CD4-positive, alpha-beta T cell (primary cell): ENCODE measurements at regions not wholly inside any gene's neighbourhood (a gene's known extent, or its start where the extent isn't known, plus 50 kb on each side); places are given as distances from the start of the nearest gene placed in this dataset.

ENCODE experiments used
- ATAC-seq: fragments of 200-7000 bp; cut with Tn5 transposase; one replicate; pipeline ENCODE4 v1.10.0; 2022; ENCODE audit warnings: mild to moderate bottlenecking; ENCODE audit not compliant: poor library complexity
- CTCF ChIA-PET: fragments of 350-600 bp; sonication (Branson Sonifier 250); formaldehyde crosslinking; loops from one replicate; lab custom pipeline; 2021; ENCODE audit warnings: antibody characterized with exemption, inconsistent platforms; lab: Charles Lee
- POLR2A ChIA-PET: fragments of 350-600 bp; sonication (Branson Sonifier 250); formaldehyde crosslinking; loops from one replicate; lab custom pipeline; 2021; ENCODE audit warnings: antibody characterized with exemption, inconsistent platforms; lab: Charles Lee
- DNase-seq, 14 experiments: peaks; one replicate each; pipeline ENCODE4 v3.0.0-alpha.2; 2013 to 2020; ENCODE audit warnings: mixed read lengths in 2 of 14
- H3K27ac ChIP-seq, 2 donors: one replicate each; pipeline versions ENCODE4 v1.5.1 to v1.7.0; 2013; ENCODE audit warnings: low read length in 2 of 2, low read depth in 1 of 2, mild to moderate bottlenecking in 1 of 2
- H3K27me3 ChIP-seq, 2 experiments: 1 replicate in 1 of 2; 2 replicates in 1 of 2; pipeline versions ENCODE4 v1.6.1 to v1.7.0; 2013; ENCODE audit warnings: low read length in 2 of 2, control low read depth in 1 of 2, mild to moderate bottlenecking in 1 of 2, moderate library complexity in 1 of 2; ENCODE audit not compliant: insufficient read depth in 2 of 2, control insufficient read depth in 1 of 2
- H3K36me3 ChIP-seq: one replicate; pipeline ENCODE4 v1.6.1; 2013; ENCODE audit warnings: low read length, control low read depth; ENCODE audit not compliant: insufficient read depth
- H3K4me1 ChIP-seq: one replicate; pipeline ENCODE4 v1.6.1; 2013; ENCODE audit warnings: low read length, control low read depth; ENCODE audit not compliant: insufficient read depth
- H3K4me3 ChIP-seq: one replicate; pipeline ENCODE4 v1.5.1; 2013; ENCODE audit warnings: mild to moderate bottlenecking, low read length, moderate library complexity
- H3K9me3 ChIP-seq, 2 experiments: 1 replicate in 1 of 2; 2 replicates in 1 of 2; pipeline versions ENCODE4 v1.6.1 to v1.7.0; 2013; ENCODE audit warnings: low read length in 2 of 2, mild to moderate bottlenecking in 2 of 2, control low read depth in 1 of 2, moderate library complexity in 1 of 2; ENCODE audit not compliant: control insufficient read depth in 1 of 2, insufficient read depth in 1 of 2
- H3K27ac Mint-ChIP-seq: one replicate; pipeline ENCODE4 v1.8.0; 2020; ENCODE audit warnings: mixed read lengths
- H3K27me3 Mint-ChIP-seq: one replicate; pipeline ENCODE4 v1.8.0; 2021; ENCODE audit warnings: mixed read lengths
- H3K36me3 Mint-ChIP-seq: one replicate; pipeline ENCODE4 v1.8.0; 2021; ENCODE audit warnings: low read depth, mixed read lengths
- H3K4me1 Mint-ChIP-seq: one replicate; pipeline ENCODE4 v1.8.0; 2021; ENCODE audit warnings: low read depth, mixed read lengths
- H3K4me3 Mint-ChIP-seq: one replicate; pipeline ENCODE4 v1.8.0; 2020; ENCODE audit warnings: mild to moderate bottlenecking, mixed read lengths
- H3K9me3 Mint-ChIP-seq: one replicate; pipeline ENCODE4 v1.8.0; 2020; ENCODE audit warnings: mixed read lengths
- CTCF ChIP-seq: fragments of 200-600 bp; IDR thresholded peaks from one replicate; pipeline ENCODE4 v1.8.0; 2022; ENCODE audit warnings: antibody characterized with exemption, mild to moderate bottlenecking
- intact Hi-C, 2 experiments: fragments of 100-400 bp; cut with DNase I in 1 of 2; cut with micrococcal nuclease in 1 of 2; formaldehyde crosslinking; loops; one replicate each; pipeline versions ENCODE4 v1.15.1 to v1.9.0; 2023 to 2025; cut with DNase I, micrococcal nuclease

GRCh38 chr12:127720334-127720733 lies 546.6 kb upstream of the TMEM132C start:
- H3K27ac ChIP-seq, result no peak overlapping the region
- H3K4me3 ChIP-seq, result no peak overlapping the region
- CTCF ChIA-PET, result no interaction called here
- Mint-ChIP-seq H3K27me3 (no peaks in the 10 kb centered on the region), H3K4me1 (no peaks in the 10 kb centered on the region), H3K4me3 (no peak overlapping the region), H3K27ac (no peak overlapping the region), H3K36me3 (no peaks in the 10 kb centered on the region), H3K9me3 (peaks cover 4% of the 10 kb centered on the region)
- no peaks in the 10 kb centered on the region for H3K27me3 ChIP-seq
- DNase-seq (no peak), ATAC-seq (no peak)
- no peak for TF ChIP-seq CTCF
- peaks cover 0 to 15% of the 10 kb centered on the region in 2 experiments for H3K9me3 ChIP-seq
- POLR2A ChIA-PET, result no interaction called here
- H3K36me3 ChIP-seq, result no peaks in the 10 kb centered on the region
- intact Hi-C loops, result no loop called here
- H3K4me1 ChIP-seq, result no peaks in the 10 kb centered on the region

GRCh38 chr12:127722611-127723010 lies 544.4 kb upstream of the TMEM132C start:
- H3K4me1 Mint-ChIP-seq, result no peaks in the 10 kb centered on the region
- CTCF ChIA-PET, result no interaction called here
- peaks cover 3% of the 10 kb centered on the region for H3K9me3 Mint-ChIP-seq
- intact Hi-C loops, result no loop called here
- no peak overlapping the region for H3K27ac ChIP-seq
- no peaks in the 10 kb centered on the region for H3K27me3 ChIP-seq
- H3K36me3 Mint-ChIP-seq, result no peaks in the 10 kb centered on the region
- no peaks in the 10 kb centered on the region for H3K36me3 ChIP-seq
- POLR2A ChIA-PET, result no interaction called here
- no peak overlapping the region for H3K4me3 ChIP-seq
- H3K4me1 ChIP-seq, result no peaks in the 10 kb centered on the region
- DNase-seq (no peak), ATAC-seq (no peak)
- no peaks in the 10 kb centered on the region for H3K27me3 Mint-ChIP-seq
- peaks cover 0 to 13% of the 10 kb centered on the region in 2 experiments for H3K9me3 ChIP-seq
- TF ChIP-seq CTCF, result no peak
- no peak overlapping the region for H3K27ac Mint-ChIP-seq
- H3K4me3 Mint-ChIP-seq, result no peak overlapping the region

GRCh38 chr12:127723251-127723650 lies 543.7 kb upstream of the TMEM132C start:
- ChIA-PET POLR2A (no interaction called here), CTCF (no interaction called here)
- intact Hi-C loops, result no loop called here
- no peaks in the 10 kb centered on the region for H3K36me3 ChIP-seq
- no peak overlapping the region for H3K4me3 ChIP-seq
- no peak overlapping the region for H3K4me3 Mint-ChIP-seq
- peaks cover 4% of the 10 kb centered on the region for H3K9me3 Mint-ChIP-seq
- DNase-seq, result no peak
- no peak overlapping the region for H3K27ac ChIP-seq
- no peak for ATAC-seq
- H3K36me3 Mint-ChIP-seq, result no peaks in the 10 kb centered on the region
- no peaks in the 10 kb centered on the region for H3K4me1 ChIP-seq
- H3K27me3 Mint-ChIP-seq, result no peaks in the 10 kb centered on the region
- no peaks in the 10 kb centered on the region for H3K27me3 ChIP-seq
- H3K27ac Mint-ChIP-seq, result no peak overlapping the region
- peaks cover 0 to 13% of the 10 kb centered on the region in 2 experiments for H3K9me3 ChIP-seq
- TF ChIP-seq CTCF, result no peak
- H3K4me1 Mint-ChIP-seq, result no peaks in the 10 kb centered on the region
